Left ventricle myocardium inferior (tissue), 1 donor: ENCODE measurements at regions not wholly inside any gene's neighbourhood (a gene's known extent, or its start where the extent isn't known, plus 50 kb on each side); places are given as distances from the start of the nearest gene placed in this dataset.
A peak's percentile ranks its signal among the peaks of the same experiment; 100 is the strongest.

ENCODE experiments used
- DNase-seq: peaks from one replicate; pipeline ENCODE4 v3.0.0-alpha.2; 2020
- H3K27ac ChIP-seq: fragments of 200-600 bp; replicated peaks from 2 replicates; pipeline ENCODE4 v1.8.0; 2021
- H3K27me3 ChIP-seq: fragments of 200-600 bp; 2 replicates; pipeline ENCODE4 v1.8.0; 2021; ENCODE audit warnings: low read depth
- H3K36me3 ChIP-seq: fragments of 200-600 bp; 2 replicates; pipeline ENCODE4 v1.8.0; 2021
- H3K4me1 ChIP-seq: fragments of 200-600 bp; 2 replicates; pipeline ENCODE4 v1.8.0; 2021
- H3K4me3 ChIP-seq: fragments of 200-600 bp; 2 replicates; pipeline ENCODE4 v1.8.0; 2021; ENCODE audit warnings: mild to moderate bottlenecking, moderate library complexity
- H3K9me3 ChIP-seq: fragments of 200-600 bp; replicated peaks from 2 replicates; pipeline ENCODE4 v1.8.0; 2021
- CTCF ChIP-seq: fragments of 200-600 bp; IDR thresholded peaks from 2 replicates; pipeline ENCODE4 v1.8.0; 2021; ENCODE audit warnings: antibody characterized with exemption, mild to moderate bottlenecking, borderline replicate concordance
- intact Hi-C: fragments of 100-400 bp; cut with micrococcal nuclease; formaldehyde crosslinking; loops from one replicate; pipeline ENCODE4 v1.11.0; 2022
- donor health status: DM: no; HTN: yes; CAD: no; lungs with severe emphysema.

GRCh38 chr11:133711545-133711944 is 133.8 kb downstream of the SPATA19 start:
- Histone ChIP-seq H3K36me3 (no peaks in the 10 kb centered on the region), H3K4me1 (peaks cover 28% of the 10 kb centered on the region), H3K4me3 (no peak overlapping the region), H3K9me3 (no peaks in the 10 kb centered on the region), H3K27ac (no peak overlapping the region), H3K27me3 (peaks cover 5% of the 10 kb centered on the region)
- intact Hi-C loops, result no loop called here
- TF ChIP-seq CTCF, result no peak
- no peak for DNase-seq

- TF ChIP-seq CTCF, result no peak
- peak overlapping the region; percentile 65 for H3K27ac ChIP-seq
- no peaks in the 10 kb centered on the region for H3K9me3 ChIP-seq
- peaks cover 28% of the 10 kb centered on the region for H3K4me1 ChIP-seq
- H3K4me3 ChIP-seq, result no peak overlapping the region
- peaks cover 5% of the 10 kb centered on the region for H3K27me3 ChIP-seq
- no peak for DNase-seq
- H3K36me3 ChIP-seq, result no peaks in the 10 kb centered on the region
- intact Hi-C loops, result no loop called here
Measured at GRCh38 chr11:133710681-133711240, 134.6 kb downstream of the SPATA19 start.

GRCh38 chr11:133710241-133710640 is 135.1 kb downstream of the SPATA19 start:
- no peaks in the 10 kb centered on the region for H3K36me3 ChIP-seq
- DNase-seq, result no peak
- H3K4me1 ChIP-seq, result peaks cover 28% of the 10 kb centered on the region
- no peaks in the 10 kb centered on the region for H3K9me3 ChIP-seq
- no peak overlapping the region for H3K27ac ChIP-seq
- no peak overlapping the region for H3K4me3 ChIP-seq
- no peak for TF ChIP-seq CTCF
- intact Hi-C loops, result no loop called here
- peaks cover under 1% of the 10 kb centered on the region for H3K27me3 ChIP-seq

- intact Hi-C loops, result no loop called here
- H3K4me3 ChIP-seq, result no peak overlapping the region
- H3K4me1 ChIP-seq, result peaks cover 28% of the 10 kb centered on the region
- H3K27ac ChIP-seq, result no peak overlapping the region
- TF ChIP-seq CTCF, result no peak
- H3K27me3 ChIP-seq, result no peaks in the 10 kb centered on the region
- H3K36me3 ChIP-seq, result no peaks in the 10 kb centered on the region
- DNase-seq, result no peak
- no peaks in the 10 kb centered on the region for H3K9me3 ChIP-seq
Measured at GRCh38 chr11:133708547-133709051, 136.7 kb downstream of the SPATA19 start.

- no peaks in the 10 kb centered on the region for H3K9me3 ChIP-seq
- no peaks in the 10 kb centered on the region for H3K36me3 ChIP-seq
- TF ChIP-seq CTCF, result no peak
- H3K4me1 ChIP-seq, result peaks cover 20% of the 10 kb centered on the region
- H3K4me3 ChIP-seq, result no peak overlapping the region
- intact Hi-C loops, result no loop called here
- H3K27ac ChIP-seq, result no peak overlapping the region
- DNase-seq, result no peak
- no peaks in the 10 kb centered on the region for H3K27me3 ChIP-seq
Measured at GRCh38 chr11:133706925-133707794, 138.2 kb downstream of the SPATA19 start.
